ENCODE measurements at regions not wholly inside any gene's neighbourhood (a gene's known extent, or its start where the extent isn't known, plus 50 kb on each side); places are given as distances from the start of the nearest gene placed in this dataset.

- no peak for TF ChIP-seq CTCF (IDR thresholded peaks at IDR 0.05)
- TF ChIP-seq POLR2A (IDR thresholded peaks at IDR 0.05), result no peak
Measured at GRCh38 chr5:56517011-56517416, 283.9 kb upstream of the ANKRD55 start.

All from testis (tissue), 2 donors.